ENCODE measurements at regions not wholly inside any gene's neighbourhood (a gene's known extent, or its start where the extent isn't known, plus 50 kb on each side); places are given as distances from the start of the nearest gene placed in this dataset.

GRCh38 chr13:44679597-44679996 is 103.5 kb upstream of the TSC22D1 start:
- TF ChIP-seq ZNF274 (IDR thresholded peaks at IDR 0.05; ENCODE audit: borderline replicate concordance, extremely low read depth, low read length) (no peak), POLR2A (IDR thresholded peaks at IDR 0.05; ENCODE audit: control extremely low read depth in 1 of 2, low read depth in 2 of 2, low read length in 2 of 2) (no peak), RXRA (IDR thresholded peaks at IDR 0.05; ENCODE audit: insufficient read depth, low read depth, low read length) (no peak), RFX5 (IDR thresholded peaks at IDR 0.05; ENCODE audit: borderline replicate concordance, low read depth, low read length) (no peak)
